ENCODE measurements at regions not wholly inside any gene's neighbourhood (a gene's known extent, or its start where the extent isn't known, plus 50 kb on each side); places are given as distances from the start of the nearest gene placed in this dataset.
"Not testable (repeated sequence)": the region's sequence is repeated elsewhere in the genome, so short reads cannot be mapped to it uniquely, and the experiment has no call there.

DNA sequence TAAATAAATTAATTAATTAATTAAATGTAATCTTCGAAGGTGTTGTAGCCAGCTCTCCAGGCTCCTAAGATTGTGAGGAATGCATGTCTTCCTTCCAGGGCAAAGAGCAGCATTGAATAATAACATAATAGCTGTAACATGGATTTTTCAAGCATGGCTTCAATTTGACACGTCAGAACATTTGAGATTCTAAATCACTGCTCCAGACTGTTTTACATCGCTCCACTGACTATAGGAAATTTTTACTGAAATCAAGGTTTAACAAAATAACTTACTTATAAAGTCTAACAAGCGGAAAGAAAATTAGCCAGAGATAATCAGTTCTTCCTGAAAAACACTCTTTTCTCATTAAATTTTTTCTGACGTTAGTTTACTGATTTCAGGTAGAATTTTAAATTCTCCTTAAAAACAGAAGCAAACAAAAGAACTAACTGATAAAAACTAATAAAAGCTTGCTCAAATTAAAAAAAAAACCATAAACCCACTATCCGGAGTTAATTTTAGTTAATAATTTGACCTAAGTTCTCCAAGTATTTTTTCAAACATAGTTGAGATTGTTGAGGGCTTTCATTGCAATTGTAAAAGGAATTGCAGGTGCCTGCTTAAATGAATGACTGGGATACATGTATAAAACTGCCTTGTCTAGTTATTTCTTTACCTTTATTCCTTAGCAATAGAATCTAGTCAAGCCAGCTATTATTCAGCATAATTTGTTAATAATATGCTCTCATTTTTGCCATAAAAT lies 51.2 kb upstream of the SGCE start:
- Mint-ChIP-seq H3K4me1 (no peaks in the 10 kb centered on the region), H3K36me3 (no peaks in the 10 kb centered on the region), H3K4me3 (no peak overlapping the region), H3K27me3 (peaks cover 0 to 13% (median 10%) of the 10 kb centered on the region in 5 donors), H3K27ac (no peak overlapping the region), H3K9me3 (no peaks in the 10 kb centered on the region)
- POLR2A ChIA-PET, result no interaction called here
- CTCF ChIA-PET, result no interaction called here
- Histone ChIP-seq H3K27ac (ENCODE audit: low read depth, low read length) (no peak overlapping the region), H3K27me3 (ENCODE audit: control insufficient read depth in 2 of 2, insufficient read depth in 2 of 2, low read length in 2 of 2) (no peaks in the 10 kb centered on the region), H3K9me3 (ENCODE audit: control insufficient read depth in 2 of 3, low read length in 3 of 3) (no peaks in the 10 kb centered on the region), H3K36me3 (ENCODE audit: control insufficient read depth in 2 of 3, insufficient read depth in 3 of 3, low read length in 3 of 3) (no peaks in the 10 kb centered on the region), H3K4me3 (ENCODE audit: low read length) (no peak overlapping the region), H3K4me1 (ENCODE audit: control insufficient read depth in 2 of 2, insufficient read depth in 2 of 2, low read length in 2 of 2) (no peaks in the 10 kb centered on the region)
- ATAC-seq (no peak), DNase-seq (no peak)
- intact Hi-C loops (cut with micrococcal nuclease), result no loop called here

DNA sequence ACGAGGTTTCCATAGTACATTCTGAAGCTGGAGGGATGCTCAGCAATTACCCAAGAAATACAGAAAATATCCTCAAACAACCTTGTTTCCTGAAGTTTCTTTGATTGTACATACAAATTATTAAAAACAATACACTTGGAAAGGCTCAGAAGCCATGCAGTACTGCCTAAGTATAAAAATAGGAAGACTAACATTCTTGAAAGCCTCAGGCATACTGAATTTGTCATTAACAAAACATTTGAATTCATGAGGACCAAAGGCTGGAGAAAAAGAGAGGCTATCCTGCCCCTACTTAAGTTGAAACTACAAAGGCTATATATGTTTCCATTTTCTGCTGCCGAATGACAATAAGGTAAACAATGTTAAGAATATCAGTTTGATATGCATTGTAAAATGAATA lies 54.3 kb upstream of the SGCE start:
- Mint-ChIP-seq H3K27me3 (peaks cover 0 to 17% (median 14%) of the 10 kb centered on the region in 5 donors), H3K4me1 (no peaks in the 10 kb centered on the region), H3K4me3 (no peak overlapping the region), H3K27ac (no peak overlapping the region), H3K9me3 (peaks cover 0 to 3% (median 0%) of the 10 kb centered on the region in 11 donors), H3K36me3 (no peaks in the 10 kb centered on the region)
- Histone ChIP-seq H3K27ac (ENCODE audit: low read depth, low read length) (no peak overlapping the region), H3K9me3 (ENCODE audit: control insufficient read depth in 2 of 3, low read length in 3 of 3) (no peaks in the 10 kb centered on the region), H3K27me3 (ENCODE audit: control insufficient read depth in 2 of 2, insufficient read depth in 2 of 2, low read length in 2 of 2) (no peaks in the 10 kb centered on the region), H3K4me3 (ENCODE audit: low read length) (no peak overlapping the region), H3K4me1 (ENCODE audit: control insufficient read depth in 2 of 2, insufficient read depth in 2 of 2, low read length in 2 of 2) (no peaks in the 10 kb centered on the region), H3K36me3 (ENCODE audit: control insufficient read depth in 2 of 3, insufficient read depth in 3 of 3, low read length in 3 of 3) (no peaks in the 10 kb centered on the region)
- ChIA-PET CTCF (interaction anchor here (1.0 kb wide), 1 partner anchor 117 kb away, joined by 4 read pairs; no protein-coding TSS in a partner anchor), POLR2A (no interaction called here)
- intact Hi-C loops (cut with micrococcal nuclease), result no loop called here
- no peak for DNase-seq
- ATAC-seq, result no peak

DNA sequence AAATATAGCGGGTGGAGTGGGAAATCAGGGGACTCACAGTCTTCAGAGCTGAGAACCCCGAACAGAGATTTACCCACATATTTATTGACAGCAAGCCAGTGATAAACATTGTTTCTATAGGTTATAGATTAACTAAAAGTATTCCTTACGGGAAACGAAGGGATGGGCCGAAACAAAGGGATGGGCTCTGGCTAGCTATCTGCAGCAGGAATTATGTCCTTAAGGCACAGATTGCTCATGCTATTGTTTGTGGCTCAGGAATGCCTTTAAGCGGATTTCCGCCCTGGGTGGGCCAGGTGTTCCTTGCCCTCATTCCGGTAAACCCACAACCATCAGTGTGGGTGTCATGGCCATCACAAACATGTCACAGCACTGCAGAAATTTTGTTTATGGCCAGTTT lies 66.4 kb upstream of the SGCE start:
- H3K36me3 Mint-ChIP-seq; intact Hi-C loops (cut with micrococcal nuclease); H3K4me3 Mint-ChIP-seq; H3K4me1 ChIP-seq (ENCODE audit: control insufficient read depth in 2 of 2, insufficient read depth in 2 of 2, low read length in 2 of 2); ATAC-seq; H3K27ac ChIP-seq (ENCODE audit: low read depth, low read length); H3K9me3 ChIP-seq (ENCODE audit: control insufficient read depth in 2 of 3, low read length in 3 of 3); H3K27me3 ChIP-seq (ENCODE audit: control insufficient read depth in 2 of 2, insufficient read depth in 2 of 2, low read length in 2 of 2); CTCF ChIA-PET; H3K4me1 Mint-ChIP-seq; H3K27ac Mint-ChIP-seq; POLR2A ChIA-PET; H3K4me3 ChIP-seq (ENCODE audit: low read length); H3K9me3 Mint-ChIP-seq; DNase-seq; H3K36me3 ChIP-seq (ENCODE audit: control insufficient read depth in 2 of 3, insufficient read depth in 3 of 3, low read length in 3 of 3): not testable (repeated sequence)
- peaks cover 0 to 12% (median 4%) of the 10 kb centered on the region in 5 donors for H3K27me3 Mint-ChIP-seq

DNA sequence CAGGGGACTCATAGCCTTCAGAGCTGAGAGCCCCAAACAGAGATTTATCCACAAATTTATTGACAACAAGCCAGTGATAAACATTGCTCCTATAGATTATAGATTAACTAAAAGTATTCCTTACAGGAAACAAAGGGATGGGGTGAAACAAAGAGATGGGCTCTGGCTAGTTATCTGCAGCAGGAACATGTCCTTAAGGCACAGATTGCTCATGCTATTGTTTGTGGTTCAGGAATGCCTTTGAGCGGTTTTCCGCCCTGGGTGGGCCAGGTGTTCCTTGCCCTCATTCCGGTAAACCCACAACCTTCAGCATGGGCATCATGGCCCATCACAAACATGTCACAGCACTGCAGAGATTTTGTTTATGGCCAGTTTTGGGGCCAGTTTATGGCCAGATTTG lies 73.0 kb upstream of the SGCE start:
- DNase-seq; intact Hi-C loops (cut with micrococcal nuclease); H3K27ac Mint-ChIP-seq; POLR2A ChIA-PET; H3K4me1 Mint-ChIP-seq; H3K36me3 ChIP-seq (ENCODE audit: control insufficient read depth in 2 of 3, insufficient read depth in 3 of 3, low read length in 3 of 3); H3K9me3 ChIP-seq (ENCODE audit: control insufficient read depth in 2 of 3, low read length in 3 of 3); H3K4me3 ChIP-seq (ENCODE audit: low read length); H3K4me1 ChIP-seq (ENCODE audit: control insufficient read depth in 2 of 2, insufficient read depth in 2 of 2, low read length in 2 of 2); H3K27ac ChIP-seq (ENCODE audit: low read depth, low read length); ATAC-seq; H3K27me3 ChIP-seq (ENCODE audit: control insufficient read depth in 2 of 2, insufficient read depth in 2 of 2, low read length in 2 of 2); H3K4me3 Mint-ChIP-seq; H3K36me3 Mint-ChIP-seq: not testable (repeated sequence)
- Mint-ChIP-seq H3K9me3 (peaks cover 0 to 13% (median 5%) of the 10 kb centered on the region in 11 donors), H3K27me3 (peaks cover 0 to 46% (median 27%) of the 10 kb centered on the region in 5 donors)
- CTCF ChIA-PET, result interaction anchor here (0.6 kb wide), 1 partner anchor 19 kb away, joined by 3 read pairs; no protein-coding TSS in a partner anchor

DNA sequence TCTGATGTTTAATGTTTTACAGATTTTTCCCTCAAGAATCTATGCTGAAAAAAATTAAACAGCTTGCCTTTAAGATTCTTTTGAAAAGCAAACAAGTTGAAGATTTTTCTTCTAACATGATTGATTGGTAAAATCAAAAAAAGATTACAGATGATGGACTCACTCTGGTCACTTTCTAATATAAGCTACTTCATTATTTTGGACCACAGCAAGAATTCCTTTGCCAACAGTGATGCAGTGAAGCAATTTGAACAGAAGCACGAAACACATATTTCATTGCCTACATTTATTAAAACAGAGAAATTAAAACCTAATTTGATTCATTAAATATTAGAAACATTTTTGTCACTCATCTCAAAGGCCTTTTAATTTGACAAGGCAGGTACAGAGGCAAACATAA lies 82.1 kb upstream of the SGCE start:
- ATAC-seq (no peak), DNase-seq (no peak)
- Histone ChIP-seq H3K9me3 (ENCODE audit: control insufficient read depth in 2 of 3, low read length in 3 of 3) (no peaks in the 10 kb centered on the region), H3K27me3 (ENCODE audit: control insufficient read depth in 2 of 2, insufficient read depth in 2 of 2, low read length in 2 of 2) (no peaks in the 10 kb centered on the region), H3K36me3 (ENCODE audit: control insufficient read depth in 2 of 3, insufficient read depth in 3 of 3, low read length in 3 of 3) (no peaks in the 10 kb centered on the region), H3K4me3 (ENCODE audit: low read length) (no peak overlapping the region), H3K27ac (ENCODE audit: low read depth, low read length) (no peak overlapping the region), H3K4me1 (ENCODE audit: control insufficient read depth in 2 of 2, insufficient read depth in 2 of 2, low read length in 2 of 2) (no peaks in the 10 kb centered on the region)
- no peaks in the 10 kb centered on the region for H3K36me3 Mint-ChIP-seq
- POLR2A ChIA-PET, result no interaction called here
- intact Hi-C loops (cut with micrococcal nuclease), result no loop called here
- CTCF ChIA-PET, result no interaction called here
- peaks cover 0 to under 1% (median 0%) of the 10 kb centered on the region in 5 donors for H3K27me3 Mint-ChIP-seq
- H3K27ac Mint-ChIP-seq, result no peak overlapping the region
- H3K9me3 Mint-ChIP-seq, result peaks cover 0 to 5% (median 0%) of the 10 kb centered on the region in 11 donors
- no peaks in the 10 kb centered on the region for H3K4me1 Mint-ChIP-seq
- no peak overlapping the region for H3K4me3 Mint-ChIP-seq

DNA sequence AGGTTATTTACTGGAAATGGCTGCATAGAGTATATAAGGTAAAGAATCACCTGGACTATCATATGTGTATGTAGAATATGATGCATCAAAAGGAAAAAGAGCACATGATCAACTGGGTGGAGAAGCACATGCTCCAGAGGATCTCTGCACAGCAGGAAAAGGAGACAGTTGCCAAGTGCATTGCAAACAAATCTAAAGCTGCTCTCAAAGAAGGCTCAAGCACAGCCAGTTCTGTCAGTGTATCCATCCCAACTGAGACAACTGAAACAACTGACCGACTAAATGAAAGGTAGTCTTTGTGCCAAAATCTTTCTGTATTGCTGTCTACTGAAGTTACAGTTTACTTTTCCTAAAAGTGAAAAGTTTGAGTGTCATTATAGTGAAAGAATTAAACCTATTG lies 83.2 kb upstream of the SGCE start:
- Histone ChIP-seq H3K4me1 (ENCODE audit: control insufficient read depth in 2 of 2, insufficient read depth in 2 of 2, low read length in 2 of 2) (no peaks in the 10 kb centered on the region), H3K27ac (ENCODE audit: low read depth, low read length) (no peak overlapping the region), H3K27me3 (ENCODE audit: control insufficient read depth in 2 of 2, insufficient read depth in 2 of 2, low read length in 2 of 2) (no peaks in the 10 kb centered on the region), H3K4me3 (ENCODE audit: low read length) (no peak overlapping the region), H3K9me3 (ENCODE audit: control insufficient read depth in 2 of 3, low read length in 3 of 3) (no peaks in the 10 kb centered on the region), H3K36me3 (ENCODE audit: control insufficient read depth in 2 of 3, insufficient read depth in 3 of 3, low read length in 3 of 3) (no peaks in the 10 kb centered on the region)
- ATAC-seq (no peak), DNase-seq (no peak)
- Mint-ChIP-seq H3K36me3 (no peaks in the 10 kb centered on the region), H3K9me3 (peaks cover 0 to 5% (median 0%) of the 10 kb centered on the region in 11 donors), H3K4me3 (no peak overlapping the region), H3K27me3 (no peaks in the 10 kb centered on the region), H3K4me1 (no peaks in the 10 kb centered on the region), H3K27ac (no peak overlapping the region)
- ChIA-PET CTCF (no interaction called here), POLR2A (no interaction called here)
- intact Hi-C loops (cut with micrococcal nuclease), result no loop called here

DNA sequence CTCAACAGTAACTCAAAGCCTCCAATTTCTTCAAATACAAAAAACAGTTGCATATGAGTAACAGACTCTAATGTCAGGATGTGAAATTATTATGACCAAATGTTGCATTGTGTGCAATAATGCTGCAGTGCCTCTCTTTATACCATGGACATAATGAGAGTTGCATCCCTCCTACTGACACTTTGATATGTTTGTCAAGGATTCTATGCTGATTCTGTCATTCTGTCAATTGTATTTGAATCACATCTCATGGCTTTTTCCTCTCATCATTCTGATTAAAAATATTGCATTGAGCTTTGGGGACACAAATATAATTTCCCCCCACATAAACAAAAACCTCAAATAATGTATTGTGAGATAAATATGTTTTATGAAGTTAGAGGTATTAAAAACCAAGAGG lies 84.6 kb upstream of the SGCE start:
- Histone ChIP-seq H3K27ac (ENCODE audit: low read depth, low read length) (no peak overlapping the region), H3K4me1 (ENCODE audit: control insufficient read depth in 2 of 2, insufficient read depth in 2 of 2, low read length in 2 of 2) (no peaks in the 10 kb centered on the region), H3K36me3 (ENCODE audit: control insufficient read depth in 2 of 3, insufficient read depth in 3 of 3, low read length in 3 of 3) (no peaks in the 10 kb centered on the region), H3K9me3 (ENCODE audit: control insufficient read depth in 2 of 3, low read length in 3 of 3) (no peaks in the 10 kb centered on the region), H3K4me3 (ENCODE audit: low read length) (no peak overlapping the region), H3K27me3 (ENCODE audit: control insufficient read depth in 2 of 2, insufficient read depth in 2 of 2, low read length in 2 of 2) (no peaks in the 10 kb centered on the region)
- DNase-seq, result no peak
- ChIA-PET POLR2A (no interaction called here), CTCF (no interaction called here)
- H3K4me3 Mint-ChIP-seq, result no peak overlapping the region
- no peak overlapping the region for H3K27ac Mint-ChIP-seq
- H3K9me3 Mint-ChIP-seq, result no peaks in the 10 kb centered on the region
- no peak for ATAC-seq
- H3K27me3 Mint-ChIP-seq, result peaks cover 0 to 5% (median 0%) of the 10 kb centered on the region in 5 donors
- H3K4me1 Mint-ChIP-seq, result no peaks in the 10 kb centered on the region
- intact Hi-C loops (cut with micrococcal nuclease), result no loop called here
- no peaks in the 10 kb centered on the region for H3K36me3 Mint-ChIP-seq
